ENCODE measurements at regions not wholly inside any gene's neighbourhood (a gene's known extent, or its start where the extent isn't known, plus 50 kb on each side); places are given as distances from the start of the nearest gene placed in this dataset.
"Not testable (repeated sequence)": the region's sequence is repeated elsewhere in the genome, so short reads cannot be mapped to it uniquely, and the experiment has no call there.

DNA sequence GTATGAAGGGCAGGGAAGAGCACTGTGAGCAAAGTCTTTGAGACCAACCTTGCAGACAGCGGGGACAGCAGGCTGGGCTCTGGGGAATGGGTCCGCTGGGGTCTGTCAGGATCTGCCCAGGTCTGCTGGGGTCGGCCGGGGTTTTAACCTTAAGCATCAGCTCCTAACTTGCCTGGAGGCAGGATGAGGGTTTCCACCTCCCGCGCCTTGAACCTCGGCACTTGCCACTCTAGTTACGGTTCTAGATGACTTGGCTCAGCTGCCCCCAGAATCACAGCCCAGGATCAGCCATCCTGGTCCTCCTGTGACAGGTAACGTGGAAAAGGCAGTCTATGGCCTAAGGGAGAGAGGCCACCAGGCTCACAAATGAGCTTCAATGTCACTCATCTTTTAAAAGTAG lies 50.4 kb upstream of the CACUL1 start:
- no peak for DNase-seq (ENCODE audit: low read depth in 2 of 2)

DNA sequence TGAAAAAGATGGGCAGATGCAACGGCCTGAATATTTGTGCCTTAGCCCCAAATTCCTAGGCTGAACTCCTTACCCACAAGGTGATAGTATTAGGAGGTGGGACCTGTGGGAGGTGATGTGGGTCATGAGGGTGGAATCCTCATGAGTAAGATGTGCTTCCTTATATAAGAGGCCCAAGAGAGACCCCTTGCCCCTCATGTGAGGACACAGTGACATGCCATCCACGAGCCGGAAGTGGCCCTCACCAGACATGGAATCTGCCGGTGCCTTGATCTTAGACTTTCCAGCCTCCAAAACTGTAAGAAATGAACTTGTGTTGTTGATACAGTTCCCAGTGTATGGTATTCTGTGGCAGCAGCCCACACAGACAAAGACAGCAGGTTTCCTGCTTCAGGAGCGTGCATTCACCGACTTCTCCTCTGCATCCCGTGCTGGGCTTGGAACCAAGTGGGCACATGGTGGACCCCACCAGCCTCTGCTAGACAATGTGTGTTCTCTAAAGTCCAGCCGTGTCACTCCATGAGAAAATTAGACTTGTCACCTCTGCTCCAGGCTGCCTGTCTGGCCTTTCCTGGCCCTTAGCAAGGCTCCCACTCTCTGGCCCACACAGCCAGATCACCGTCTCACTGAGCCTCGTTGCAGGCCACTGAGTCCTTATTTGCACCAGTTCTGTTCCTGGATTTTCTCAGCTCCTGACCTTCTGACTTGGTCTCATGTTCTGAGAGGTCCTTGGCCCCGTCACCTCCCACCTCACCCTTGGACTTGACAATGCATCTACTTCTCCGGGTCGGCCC lies 52.9 kb upstream of the CACUL1 start:
- DNase-seq (ENCODE audit: low read depth in 2 of 2) = no peak

DNA sequence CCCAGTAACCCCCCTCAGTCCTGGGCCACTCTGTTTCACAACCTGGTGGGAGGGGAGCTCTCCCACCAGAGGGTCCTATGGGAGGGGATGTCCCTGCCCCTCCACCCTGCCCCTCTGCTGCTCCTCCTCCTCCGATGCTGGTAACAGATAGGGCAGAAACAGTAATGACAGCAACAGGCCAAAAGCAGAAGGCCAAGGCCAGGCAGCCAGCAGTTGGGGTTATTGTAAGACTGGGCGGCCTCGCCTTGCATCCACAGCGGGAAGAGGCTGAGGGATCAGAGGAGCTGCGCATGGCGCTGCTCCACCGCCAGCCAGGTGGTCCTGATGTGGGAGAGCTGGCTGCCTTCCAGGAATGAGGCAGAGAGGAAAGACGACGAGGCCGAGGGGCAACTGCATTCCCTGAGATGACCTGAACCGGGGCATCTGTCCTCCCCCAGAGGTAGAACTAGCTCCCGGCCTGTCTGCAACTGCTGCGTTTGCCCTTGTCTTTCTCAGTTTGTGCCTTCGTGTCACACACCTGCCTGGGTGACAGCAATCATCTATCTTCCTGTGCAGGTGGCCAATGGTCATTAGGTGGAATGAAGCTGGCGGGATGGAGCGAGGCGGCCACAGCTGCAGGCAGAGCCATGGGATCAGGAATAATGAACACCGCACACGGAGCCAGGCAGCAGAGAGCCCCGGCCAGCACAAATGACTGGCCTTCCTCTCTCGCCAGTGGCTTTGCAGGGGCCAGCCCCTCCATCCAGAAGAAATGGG lies 54.0 kb upstream of the CACUL1 start:
- DNase-seq (ENCODE audit: low read depth in 2 of 2) = no peak

DNA sequence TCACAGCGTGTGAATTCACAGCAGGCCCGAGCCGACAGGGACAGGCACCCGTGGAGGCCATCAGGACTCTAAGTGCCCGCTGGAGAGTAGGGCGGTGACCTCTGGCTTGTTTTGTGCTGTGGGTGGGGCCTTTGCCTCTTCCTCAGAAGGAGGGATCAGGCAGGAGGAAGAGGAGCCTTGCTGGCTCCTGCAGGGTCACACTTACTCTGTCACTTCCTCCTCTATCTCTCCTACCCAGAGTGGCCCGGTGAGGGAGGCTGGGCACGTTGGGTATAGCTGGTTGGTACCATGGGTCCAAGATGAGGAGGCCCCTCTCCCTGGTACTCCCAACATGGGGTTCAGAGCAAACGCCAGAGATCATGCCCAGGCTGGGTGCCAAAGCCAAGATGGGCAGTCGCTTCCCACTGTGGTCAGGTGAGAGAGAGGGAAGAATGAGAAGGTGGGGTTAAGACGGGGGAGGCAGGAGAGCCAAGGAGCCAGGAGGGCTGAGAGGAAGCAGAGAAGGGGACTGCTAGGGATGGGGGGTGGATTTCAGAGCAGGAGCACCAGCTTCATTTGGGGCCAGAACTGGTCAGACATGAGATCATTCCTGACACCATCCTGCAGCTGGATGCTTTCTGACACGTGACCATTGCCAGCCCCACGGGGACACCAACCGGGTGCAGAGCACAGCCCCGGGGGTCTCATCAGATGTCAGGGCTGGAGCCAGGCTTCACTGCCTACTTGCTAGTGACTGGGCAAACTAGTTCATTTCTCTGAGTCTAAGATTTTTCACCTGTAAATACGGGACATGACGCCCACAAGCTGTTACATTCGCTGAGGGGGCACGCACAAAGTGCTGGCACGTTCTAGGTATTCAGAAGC lies 54.8 kb upstream of the CACUL1 start:
- no peak for DNase-seq (ENCODE audit: low read depth in 2 of 2)

DNA sequence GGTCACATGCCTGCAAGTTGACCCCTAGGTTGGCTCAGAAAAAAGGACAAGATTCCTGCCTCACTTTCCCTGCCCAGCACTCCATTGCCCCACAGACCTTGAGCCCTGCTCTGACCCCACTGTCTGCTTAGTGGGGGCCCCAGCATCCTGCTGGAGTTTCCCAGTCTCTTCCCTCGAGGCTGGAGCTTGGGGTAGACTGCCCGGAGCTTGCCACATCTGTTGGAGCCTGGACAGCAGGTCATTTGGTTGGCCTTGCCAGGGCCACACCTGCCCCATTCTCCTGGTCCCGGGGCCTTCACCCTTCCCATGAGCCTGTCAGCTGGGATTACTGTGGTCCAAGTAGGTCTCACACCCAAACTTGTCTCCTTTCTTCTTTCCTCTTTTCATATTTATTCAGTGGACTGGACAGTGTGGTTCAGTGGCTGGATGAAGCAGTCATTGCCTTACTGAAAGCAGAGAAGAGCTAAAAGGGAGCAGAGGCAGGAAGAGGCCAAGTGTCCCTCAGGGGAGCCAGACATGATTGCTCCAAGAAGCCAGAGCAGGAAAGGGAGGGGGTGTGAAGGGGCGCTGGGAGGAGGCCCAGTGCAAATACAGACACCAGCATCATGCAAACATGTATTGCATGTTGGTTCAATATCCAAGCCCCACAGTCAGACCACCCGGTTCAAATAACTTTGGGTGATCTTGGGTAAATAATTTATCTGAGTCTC lies 56.2 kb upstream of the CACUL1 start:
- no peak for DNase-seq (ENCODE audit: low read depth in 2 of 2)

DNA sequence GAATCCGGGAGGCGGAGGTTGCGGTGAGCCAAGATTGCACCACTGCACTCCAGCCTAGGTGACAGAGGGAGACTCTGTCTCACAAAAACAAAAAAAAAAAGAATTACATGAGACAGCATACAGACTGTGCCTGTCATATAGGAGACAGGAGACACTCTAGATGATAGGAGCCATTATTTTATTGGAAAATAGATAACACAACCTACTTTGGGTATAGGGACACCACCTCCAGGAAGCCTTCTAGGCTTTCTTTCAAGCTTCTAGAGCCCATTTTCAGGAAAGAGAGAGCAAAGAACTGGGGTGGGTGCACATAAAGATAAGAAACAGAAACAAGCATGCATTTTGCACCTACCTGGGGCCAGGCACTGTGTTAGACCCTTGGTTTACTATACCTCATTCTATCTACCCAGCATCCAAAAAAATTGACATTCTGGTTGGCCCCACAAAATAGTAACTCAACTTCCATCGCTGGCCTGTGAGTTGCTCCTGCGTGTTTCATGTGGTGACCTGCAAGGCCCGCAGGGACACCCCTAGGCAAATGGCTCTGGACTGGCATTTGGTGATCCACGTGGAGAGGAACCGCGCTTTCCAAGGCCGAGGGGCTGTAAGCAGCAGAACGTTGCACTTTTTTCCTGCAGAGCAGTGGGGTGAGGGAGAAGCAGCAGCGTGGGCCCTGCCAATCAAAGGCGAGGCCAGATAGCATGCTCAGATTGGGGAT lies 57.1 kb upstream of the CACUL1 start:
- DNase-seq (ENCODE audit: low read depth in 2 of 2) = no peak

DNA sequence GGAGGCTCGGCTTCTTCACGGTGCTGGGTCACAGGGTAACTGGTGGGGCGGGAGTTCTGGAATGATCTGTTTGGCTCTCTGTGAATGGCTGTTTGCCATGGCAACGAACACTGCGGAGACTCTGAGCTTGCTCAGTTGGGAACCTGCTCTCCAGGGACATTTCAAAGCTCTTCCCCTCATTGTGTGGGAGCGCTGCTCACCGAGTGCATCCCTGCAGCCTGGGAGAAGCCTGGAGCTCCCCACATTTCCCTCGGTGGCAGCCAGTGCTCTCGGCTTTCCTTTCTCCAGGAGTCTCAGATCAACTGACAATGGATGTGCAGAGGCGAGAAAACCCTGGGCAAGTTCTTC lies 57.6 kb upstream of the CACUL1 start:
- DNase-seq (ENCODE audit: low read depth in 2 of 2) = no peak

DNA sequence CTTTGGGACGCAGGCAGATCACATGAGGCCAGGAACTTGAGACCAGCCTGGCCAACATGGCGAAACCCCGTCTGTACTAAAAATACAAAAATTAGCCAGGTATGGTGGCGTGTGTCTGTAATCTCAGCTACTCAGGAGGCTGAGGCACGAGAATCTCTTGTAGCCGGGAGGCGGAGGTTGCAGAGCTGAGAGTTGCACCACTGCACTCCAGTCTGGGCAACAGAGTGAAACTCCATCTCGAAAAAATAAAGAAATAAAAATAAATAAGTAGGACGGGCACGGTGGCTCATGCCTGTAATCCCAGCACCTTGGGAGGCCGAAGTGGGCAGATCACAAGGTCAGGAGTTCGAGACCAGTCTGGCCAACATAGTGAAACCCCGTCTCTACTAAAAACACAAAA lies 58.2 kb upstream of the CACUL1 start:
- DNase-seq (ENCODE audit: low read depth in 2 of 2) = not testable (repeated sequence)

DNA sequence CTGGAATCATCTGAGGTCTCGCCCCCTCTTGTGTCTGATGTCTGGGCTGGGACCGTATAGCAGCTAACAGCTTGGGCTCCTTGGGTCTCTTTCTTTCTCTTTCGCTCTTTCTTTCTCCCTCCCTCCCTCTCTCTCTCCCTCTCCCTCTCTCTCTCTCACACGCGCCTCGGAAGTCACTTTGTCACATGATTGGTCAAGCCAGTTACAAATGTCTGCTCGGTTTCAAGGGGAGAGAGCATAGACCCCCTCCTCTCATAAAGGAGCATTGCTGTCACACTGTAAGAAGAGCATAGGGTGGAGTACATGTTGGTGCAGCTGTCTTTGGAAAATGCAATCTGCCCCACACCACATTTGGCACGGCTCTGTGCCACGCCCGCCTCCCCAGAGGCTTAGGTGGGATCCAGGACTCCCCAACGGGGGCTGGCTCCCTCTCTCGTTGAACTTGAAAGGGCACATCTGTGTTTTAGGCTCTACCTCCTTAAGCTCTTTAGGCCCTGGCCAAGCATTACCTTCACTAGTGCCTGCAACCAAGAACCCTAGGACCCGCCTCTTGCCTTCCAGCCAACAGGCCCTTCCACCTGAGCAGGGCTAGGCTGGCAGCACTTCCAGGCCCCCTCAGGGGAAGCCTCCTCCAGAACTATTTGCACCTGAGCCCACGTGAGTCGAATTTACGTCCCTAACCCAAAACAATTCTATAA lies 61.9 kb upstream of the CACUL1 start:
- no peak for DNase-seq (ENCODE audit: low read depth in 2 of 2)

DNA sequence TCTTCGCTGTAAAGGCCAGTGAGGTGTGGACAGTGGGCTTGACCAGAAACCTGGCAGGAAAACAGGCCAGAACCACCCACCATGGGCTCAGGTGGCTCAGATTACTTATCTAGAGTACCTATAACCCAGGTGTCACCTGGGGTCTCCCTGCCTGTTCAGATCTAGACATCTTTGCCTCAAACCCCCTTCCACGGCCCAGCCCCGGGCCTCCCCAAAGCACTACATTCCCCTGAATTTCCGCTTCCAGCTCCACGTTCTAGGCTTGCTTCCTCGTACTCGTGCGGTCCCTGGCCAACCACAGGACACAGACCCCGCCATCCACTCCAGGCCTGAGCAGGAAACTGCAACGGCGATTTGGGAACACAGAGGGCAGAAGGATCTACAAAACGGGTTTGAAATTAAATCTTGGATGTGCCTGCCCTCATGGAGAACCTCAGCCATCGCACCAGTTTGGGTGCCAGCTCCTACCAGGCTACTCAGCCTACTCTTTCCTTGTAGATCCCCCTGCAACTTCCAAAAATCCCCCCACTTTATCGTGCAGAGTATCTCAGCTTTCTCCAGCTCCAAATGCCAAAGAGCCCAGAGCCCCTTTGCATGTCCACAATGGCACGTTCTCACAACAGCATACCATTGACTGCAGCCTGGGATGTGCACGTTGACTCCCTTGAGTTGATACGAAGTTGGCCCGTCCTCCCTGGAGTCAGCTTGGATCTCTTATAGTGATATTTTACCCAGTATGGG lies 62.7 kb upstream of the CACUL1 start:
- no peak for DNase-seq (ENCODE audit: low read depth in 2 of 2)

DNA sequence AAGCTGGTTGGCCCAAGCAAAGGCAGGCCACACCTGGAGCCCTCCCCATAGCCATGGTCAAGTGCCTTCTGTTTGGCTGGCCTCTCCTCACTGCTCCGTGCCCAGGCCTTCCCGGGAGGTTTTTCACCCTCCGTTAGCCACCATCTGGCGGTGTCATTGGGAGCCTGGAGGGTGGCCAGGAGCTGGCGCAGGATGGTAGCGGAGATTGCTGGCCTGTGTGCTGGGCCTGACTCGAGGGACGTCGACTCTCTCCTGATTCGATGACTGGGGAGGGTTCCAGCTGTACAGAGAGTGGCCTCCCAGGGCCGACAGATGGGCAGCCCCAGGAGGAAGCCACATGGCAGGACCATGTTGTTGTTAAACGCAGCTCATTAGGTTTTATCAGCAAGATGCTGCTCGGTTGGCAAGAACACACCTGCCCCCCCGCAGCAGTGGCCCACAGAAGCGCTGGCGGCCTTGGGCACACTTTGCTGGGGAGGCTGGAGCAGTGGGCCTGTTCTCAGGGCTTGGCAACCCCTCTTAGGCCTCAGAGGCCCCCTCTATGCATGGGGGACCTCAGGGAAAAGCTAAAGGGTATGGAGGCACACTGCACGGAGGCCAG lies 64.0 kb upstream of the CACUL1 start:
- DNase-seq (ENCODE audit: low read depth in 2 of 2) = no peak

DNA sequence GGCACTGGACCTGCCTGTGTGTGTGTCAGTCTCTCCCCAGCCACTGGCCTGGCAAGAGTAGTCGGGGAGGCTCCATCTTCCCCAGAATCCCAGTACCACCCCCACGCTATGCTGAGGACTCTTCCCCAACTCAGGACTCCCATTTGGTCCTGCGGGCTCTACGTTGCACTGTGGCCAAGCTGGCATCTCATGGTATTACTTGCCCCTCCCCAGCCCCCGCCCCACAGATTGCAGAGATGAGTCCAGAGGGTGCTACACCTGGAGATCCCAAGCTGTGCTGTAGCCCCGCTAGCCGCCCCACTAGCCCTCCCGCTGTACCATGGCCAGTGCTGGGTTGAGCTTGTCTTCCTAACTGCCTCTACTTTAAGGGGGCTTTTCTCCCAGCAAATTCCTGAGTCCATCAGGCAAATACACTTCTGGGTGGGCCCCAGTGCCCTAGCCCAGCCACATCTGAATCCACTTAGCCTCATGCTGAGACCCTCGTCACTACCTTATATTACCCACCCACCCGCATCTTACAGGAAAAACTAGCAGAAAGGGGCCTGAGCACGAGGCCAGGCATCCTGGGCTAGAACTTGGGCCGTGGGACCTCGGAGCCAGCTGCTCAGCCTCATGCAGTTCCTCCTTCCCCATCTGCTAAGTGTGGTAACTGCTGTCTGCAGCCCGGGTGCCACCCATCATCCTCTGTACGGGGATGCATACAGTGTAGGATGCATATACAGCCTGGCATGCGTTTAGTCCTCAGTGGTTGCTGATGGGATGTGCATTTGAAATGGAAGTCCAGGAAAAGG lies 65.8 kb upstream of the CACUL1 start:
- no peak for DNase-seq (ENCODE audit: low read depth in 2 of 2)

DNA sequence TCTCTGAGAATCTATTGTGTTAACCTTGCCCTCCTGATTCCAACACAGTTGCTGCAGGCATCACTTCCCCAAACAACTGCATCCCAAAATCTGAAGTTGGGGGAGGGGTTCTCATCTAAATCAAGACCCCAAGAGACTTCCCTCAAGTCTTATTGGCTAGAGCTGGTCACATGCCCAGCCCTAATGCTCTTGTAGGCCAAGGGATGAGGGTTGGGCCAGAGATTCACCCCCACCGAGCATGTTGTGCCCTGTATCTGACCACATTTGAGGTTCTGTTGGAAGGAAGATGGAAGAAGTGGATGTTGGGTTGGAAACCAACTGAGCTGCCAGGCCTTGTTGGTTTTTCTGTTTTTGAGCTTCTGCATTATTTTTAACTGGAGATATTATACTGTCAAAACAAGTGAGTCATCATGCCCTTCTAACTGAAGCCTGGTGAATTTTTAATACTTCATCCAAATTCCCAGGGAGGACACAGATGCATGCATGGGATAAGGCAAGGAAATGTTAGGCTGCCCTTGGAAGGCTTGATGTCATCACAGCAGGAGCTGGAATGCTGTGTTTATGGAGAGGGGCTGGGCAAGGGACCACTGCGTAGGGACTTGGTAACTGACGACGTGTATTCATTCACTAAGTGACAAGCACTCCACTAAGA lies 68.6 kb upstream of the CACUL1 start:
- no peak for DNase-seq (ENCODE audit: low read depth in 2 of 2)

DNA sequence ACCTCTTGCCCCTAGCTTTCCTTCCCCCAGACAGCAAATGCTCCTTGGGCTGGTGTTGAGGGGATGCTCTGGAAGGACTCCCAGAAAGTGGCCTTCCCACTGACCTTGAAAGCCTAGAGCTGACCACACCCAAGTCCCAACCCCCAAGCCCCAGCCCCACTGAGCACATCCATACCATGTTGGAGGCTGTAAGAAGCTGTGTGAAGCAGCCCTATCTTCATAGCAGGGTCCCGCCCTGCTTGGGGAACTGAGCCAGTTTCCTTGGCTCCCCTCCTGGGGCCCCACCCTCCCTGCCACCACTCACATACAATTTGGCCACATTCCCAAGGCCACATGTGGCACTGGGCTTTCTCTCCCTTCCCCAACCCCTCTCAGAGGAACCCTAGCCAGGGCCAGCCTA lies 72.3 kb upstream of the CACUL1 start:
- DNase-seq (ENCODE audit: low read depth in 2 of 2) = no peak

DNA sequence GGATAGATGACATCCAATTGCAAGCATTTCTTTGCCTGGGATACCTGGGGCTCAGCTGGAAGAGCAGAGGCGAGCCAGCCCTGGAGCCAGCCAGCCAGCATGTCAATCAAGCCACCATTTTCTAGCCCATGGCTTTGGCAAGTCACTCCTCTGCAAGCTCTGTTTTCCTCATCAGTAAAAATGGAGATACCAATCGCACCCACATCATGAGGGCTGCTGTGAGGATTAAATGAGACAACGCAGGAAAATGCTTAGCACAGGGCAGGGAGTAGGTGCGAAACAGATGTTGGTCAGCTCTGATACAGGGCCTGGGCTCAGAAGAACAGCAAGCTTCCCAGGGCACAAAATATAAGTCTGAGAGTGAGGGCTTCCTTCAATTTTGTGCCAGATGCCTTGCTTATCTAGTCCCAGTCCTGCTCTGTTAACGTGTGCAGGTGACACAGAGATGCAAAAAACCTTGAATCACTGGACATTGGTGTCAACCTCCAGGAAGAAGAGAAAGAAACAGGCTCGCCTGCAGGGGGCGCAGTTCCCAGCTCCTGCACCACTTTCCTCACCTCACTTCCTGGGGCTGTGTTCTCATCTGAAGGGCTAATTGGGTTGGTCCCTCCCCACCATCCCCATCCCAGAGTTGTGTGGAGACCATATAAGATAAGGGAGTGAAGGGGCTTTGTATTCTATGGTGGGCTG lies 72.8 kb upstream of the CACUL1 start:
- DNase-seq (ENCODE audit: low read depth in 2 of 2) = no peak

DNA sequence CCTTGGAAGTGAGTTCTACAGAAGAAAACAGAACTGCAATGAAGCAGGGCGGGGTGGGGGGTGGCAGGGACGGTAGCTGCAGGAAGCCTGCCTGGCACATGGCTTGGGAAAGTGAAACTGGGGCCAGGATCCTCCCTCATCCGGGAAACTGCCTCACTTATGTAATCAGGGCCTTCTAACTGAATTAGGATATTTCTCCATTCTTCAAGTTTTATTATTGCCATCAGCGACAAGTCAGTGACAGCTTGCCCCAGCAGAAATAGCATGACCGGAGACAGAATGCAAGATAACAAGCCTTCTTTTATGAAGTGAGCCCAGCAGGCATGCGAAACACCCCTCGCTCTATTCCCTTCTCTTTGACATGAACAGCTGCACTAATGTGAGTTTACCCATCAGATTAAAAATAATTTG lies 77.5 kb upstream of the CACUL1 start:
- no peak for DNase-seq (ENCODE audit: low read depth in 2 of 2)

DNA sequence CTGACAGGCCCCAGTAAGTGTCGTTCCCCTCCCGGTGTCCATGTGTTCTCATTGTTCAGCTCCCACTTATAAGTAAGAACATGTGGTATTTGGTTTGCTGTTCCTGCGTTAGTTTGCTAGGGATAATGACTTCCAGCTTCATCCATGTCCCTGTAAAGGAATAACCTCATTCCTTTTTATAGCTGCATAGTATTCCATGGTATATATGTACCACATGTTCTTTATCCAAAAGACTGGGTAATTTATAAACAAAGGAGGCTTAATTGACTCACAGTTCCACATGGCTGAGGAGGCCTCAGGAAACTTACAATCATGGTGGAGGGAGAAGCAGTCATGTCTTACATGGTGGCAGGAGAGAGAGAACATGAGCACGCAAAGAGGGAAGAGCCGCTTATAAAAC lies 79.6 kb upstream of the CACUL1 start:
- DNase-seq (ENCODE audit: low read depth in 2 of 2) = not testable (repeated sequence)
